NOMO-1 treated with DMSO at 0.1 percent for 48 hours (cell line): ENCODE measurements at regions not wholly inside any gene's neighbourhood (a gene's known extent, or its start where the extent isn't known, plus 50 kb on each side); places are given as distances from the start of the nearest gene placed in this dataset.

Experiments used
- DNase-seq: peaks from one replicate; lab custom pipeline; 2025; ENCODE audit not compliant: unreplicated experiment; lab: John Stamatoyannopoulos, UW

GRCh38 chr1:47627016-47627415, 189.2 kb downstream of the FOXD2 start:
- DNase-seq: no peak

GRCh38 chr1:47627471-47628370, 189.9 kb downstream of the FOXD2 start:
- no peak for DNase-seq

- DNase-seq: no peak
Observed at GRCh38 chr1:47629201-47629600, 191.4 kb downstream of the FOXD2 start.

GRCh38 chr1:47630346-47630745, 192.5 kb downstream of the FOXD2 start:
- DNase-seq: no peak

- no peak for DNase-seq
Observed at GRCh38 chr1:47631411-47631995, 193.7 kb downstream of the FOXD2 start.

- no peak for DNase-seq
Observed at GRCh38 chr1:47635111-47635510, 197.3 kb downstream of the FOXD2 start.

GRCh38 chr1:47635597-47635996, 197.8 kb downstream of the FOXD2 start:
- DNase-seq: no peak

GRCh38 chr1:47637111-47637685, 199.4 kb downstream of the FOXD2 start:
- no peak for DNase-seq

- no peak for DNase-seq
Observed at GRCh38 chr1:47638240-47638639, 200.4 kb downstream of the FOXD2 start.

- DNase-seq: no peak
Observed at GRCh38 chr1:47638713-47639112, 200.9 kb downstream of the FOXD2 start.

- DNase-seq: no peak
Observed at GRCh38 chr1:47643306-47644211, 205.7 kb downstream of the FOXD2 start.

GRCh38 chr1:47644212-47644573, 206.3 kb downstream of the FOXD2 start:
- DNase-seq: no peak

GRCh38 chr1:47645151-47645550, 207.3 kb downstream of the FOXD2 start:
- DNase-seq: no peak

GRCh38 chr1:47646676-47647075, 208.8 kb downstream of the FOXD2 start:
- no peak for DNase-seq

- DNase-seq: no peak
Observed at GRCh38 chr1:47647327-47647845, 209.5 kb downstream of the FOXD2 start.

- no peak for DNase-seq
Observed at GRCh38 chr1:47650205-47650604, 212.4 kb downstream of the FOXD2 start.

GRCh38 chr1:47650611-47651010, 212.8 kb downstream of the FOXD2 start:
- no peak for DNase-seq

- DNase-seq: no peak
Observed at GRCh38 chr1:47651311-47652089, 213.7 kb downstream of the FOXD2 start.

GRCh38 chr1:47655521-47656300, 217.9 kb downstream of the FOXD2 start:
- no peak for DNase-seq
